SK-N-SH treated with all-trans-retinoic acid at 6 μM for 48 hours (cell line): ENCODE measurements at regions not wholly inside any gene's neighbourhood (a gene's known extent, or its start where the extent isn't known, plus 50 kb on each side); places are given as distances from the start of the nearest gene placed in this dataset.
"Not testable (repeated sequence)": the region's sequence is repeated elsewhere in the genome, so short reads cannot be mapped to it uniquely, and the experiment has no call there.

ENCODE experiments used
- ATAC-seq: fragments of 200-7000 bp; cut with Tn5 transposase; 3 replicates; pipeline ENCODE4 v1.9.1; 2020; ENCODE audit warnings: mild to moderate bottlenecking, moderate library complexity
- BACH2 ChIP-seq: fragments of 250-450 bp; sonication (Bioruptor Pico); IDR thresholded peaks from 2 replicates; pipeline ENCODE4 v1.9.0; 2021; ENCODE audit warnings: mild to moderate bottlenecking, borderline replicate concordance
- CREB5 ChIP-seq: fragments of 250-450 bp; sonication (Bioruptor Pico); IDR thresholded peaks from 2 replicates; pipeline ENCODE4 v1.5.1; 2020; ENCODE audit warnings: low read depth, mild to moderate bottlenecking, moderate library complexity
- CSDC2 ChIP-seq: fragments of 250-450 bp; sonication (Bioruptor Pico); IDR thresholded peaks from 2 replicates; pipeline ENCODE4 v1.5.0; 2020; ENCODE audit warnings: mild to moderate bottlenecking, moderate library complexity
- CSRNP3 ChIP-seq: fragments of 250-450 bp; sonication (Bioruptor Pico); IDR thresholded peaks from 2 replicates; pipeline ENCODE4 v1.5.1; 2021; ENCODE audit warnings: mild to moderate bottlenecking, moderate library complexity
- ESRRG ChIP-seq: fragments of 250-450 bp; sonication (Bioruptor Pico); IDR thresholded peaks from 2 replicates; pipeline ENCODE4 v1.6.1; 2021; ENCODE audit warnings: mild to moderate bottlenecking
- GLIS3 ChIP-seq: fragments of 250-450 bp; sonication (Bioruptor Pico); IDR thresholded peaks from 2 replicates; pipeline ENCODE4 v1.5.0; 2020; ENCODE audit warnings: mild to moderate bottlenecking, moderate library complexity
- ISL1 ChIP-seq: fragments of 250-450 bp; sonication (Bioruptor Pico); IDR thresholded peaks from 2 replicates; pipeline ENCODE4 v2.1.2; 2022; ENCODE audit warnings: mild to moderate bottlenecking, moderate library complexity
- OSR1 ChIP-seq: fragments of 250-450 bp; sonication (Bioruptor Pico); IDR thresholded peaks from 2 replicates; pipeline ENCODE4 v1.8.0; 2022; ENCODE audit warnings: moderate library complexity, mild to moderate bottlenecking, inconsistent platforms
- POU6F1 ChIP-seq: fragments of 250-450 bp; sonication (Bioruptor Pico); IDR thresholded peaks from 2 replicates; pipeline ENCODE4 v1.8.0; 2021; ENCODE audit warnings: low read depth, mild to moderate bottlenecking, moderate library complexity, borderline replicate concordance
- PPARA ChIP-seq: fragments of 250-450 bp; sonication (Bioruptor Pico); IDR thresholded peaks from 2 replicates; pipeline ENCODE4 v1.5.0; 2020; ENCODE audit warnings: mild to moderate bottlenecking, borderline replicate concordance
- RARB ChIP-seq: fragments of 250-450 bp; sonication (Bioruptor Pico); IDR thresholded peaks from 2 replicates; pipeline ENCODE4 v1.8.0; 2021; ENCODE audit warnings: mild to moderate bottlenecking, moderate library complexity
- SNAI2 ChIP-seq: fragments of 250-450 bp; sonication (Bioruptor Pico); IDR thresholded peaks from 2 replicates; pipeline ENCODE4 v1.5.0; 2020; ENCODE audit warnings: mild to moderate bottlenecking, moderate library complexity
- TCF4 ChIP-seq: fragments of 250-450 bp; sonication (Bioruptor Pico); IDR thresholded peaks from 2 replicates; pipeline ENCODE4 v1.8.0; 2021; ENCODE audit warnings: mild to moderate bottlenecking, moderate library complexity, borderline replicate concordance
- TOX ChIP-seq: fragments of 250-450 bp; sonication (Bioruptor Pico); IDR thresholded peaks from 2 replicates; pipeline ENCODE4 v1.8.0; 2021; ENCODE audit warnings: mild to moderate bottlenecking, moderate library complexity, borderline replicate concordance
- ZC3H10 ChIP-seq: fragments of 250-450 bp; sonication (Bioruptor Pico); IDR thresholded peaks from 2 replicates; pipeline ENCODE4 v1.5.1; 2021; ENCODE audit warnings: mild to moderate bottlenecking, moderate library complexity
- ZFP3 ChIP-seq: fragments of 250-450 bp; sonication (Bioruptor Pico); IDR thresholded peaks from 2 replicates; pipeline ENCODE4 v1.5.0; 2020; ENCODE audit warnings: mild to moderate bottlenecking, moderate library complexity
- ZNF565 ChIP-seq: fragments of 450-650 bp; formaldehyde crosslinking; conservative IDR thresholded peaks from 2 replicates; pipeline ENCODE4 v1.5.0; 2020; ENCODE audit warnings: low read depth, mild to moderate bottlenecking, moderate library complexity
- ZNF70 ChIP-seq: fragments of 450-650 bp; formaldehyde crosslinking; IDR thresholded peaks from 2 replicates; pipeline ENCODE4 v1.5.0; 2020; ENCODE audit warnings: mild to moderate bottlenecking, moderate library complexity
- TF ChIP-seq, protein P1 (sequence below): fragments of 250-450 bp; sonication (Bioruptor Pico); IDR thresholded peaks from 2 replicates; pipeline ENCODE4 v1.8.0; 2020; ENCODE audit warnings: mild to moderate bottlenecking, moderate library complexity, borderline replicate concordance
- TF ChIP-seq, protein P2 (sequence below): fragments of 250-450 bp; sonication (Bioruptor Pico); IDR thresholded peaks from 2 replicates; pipeline ENCODE4 v1.5.0; 2020; ENCODE audit warnings: mild to moderate bottlenecking, moderate library complexity

DNA sequence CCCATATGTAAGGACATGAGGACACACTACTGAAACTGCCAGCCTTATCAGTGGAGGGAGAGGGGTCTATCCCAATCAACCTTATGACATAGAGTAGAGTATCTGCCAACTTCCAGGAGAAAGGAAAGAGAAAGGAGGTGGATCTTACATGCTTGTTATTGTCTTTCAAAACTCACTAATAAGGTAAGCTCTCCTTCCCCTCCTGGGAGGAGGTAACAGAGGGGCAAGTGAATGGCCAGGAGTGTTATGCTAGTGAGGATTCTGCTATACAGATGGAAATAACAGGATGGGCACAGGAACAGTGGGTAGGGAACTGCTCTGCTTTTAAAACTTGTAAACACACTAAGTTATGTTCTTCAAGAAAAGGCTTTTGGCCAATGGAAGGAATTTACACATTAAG is 1020.1 kb downstream of the TDRD15 start:
- TF ChIP-seq GLIS3 (CRISPR knock-in tag) (no peak), TOX (no peak), ZFP3 (no peak), SNAI2 (CRISPR knock-in tag) (no peak), CREB5 (CRISPR knock-in tag) (no peak), TCF4 (CRISPR knock-in tag) (no peak), ZC3H10 (CRISPR knock-in tag) (no peak)
- TF ChIP-seq, protein P1, sequence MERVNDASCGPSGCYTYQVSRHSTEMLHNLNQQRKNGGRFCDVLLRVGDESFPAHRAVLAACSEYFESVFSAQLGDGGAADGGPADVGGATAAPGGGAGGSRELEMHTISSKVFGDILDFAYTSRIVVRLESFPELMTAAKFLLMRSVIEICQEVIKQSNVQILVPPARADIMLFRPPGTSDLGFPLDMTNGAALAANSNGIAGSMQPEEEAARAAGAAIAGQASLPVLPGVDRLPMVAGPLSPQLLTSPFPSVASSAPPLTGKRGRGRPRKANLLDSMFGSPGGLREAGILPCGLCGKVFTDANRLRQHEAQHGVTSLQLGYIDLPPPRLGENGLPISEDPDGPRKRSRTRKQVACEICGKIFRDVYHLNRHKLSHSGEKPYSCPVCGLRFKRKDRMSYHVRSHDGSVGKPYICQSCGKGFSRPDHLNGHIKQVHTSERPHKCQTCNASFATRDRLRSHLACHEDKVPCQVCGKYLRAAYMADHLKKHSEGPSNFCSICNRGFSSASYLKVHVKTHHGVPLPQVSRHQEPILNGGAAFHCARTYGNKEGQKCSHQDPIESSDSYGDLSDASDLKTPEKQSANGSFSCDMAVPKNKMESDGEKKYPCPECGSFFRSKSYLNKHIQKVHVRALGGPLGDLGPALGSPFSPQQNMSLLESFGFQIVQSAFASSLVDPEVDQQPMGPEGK: no peak
- TF ChIP-seq, all 23 proteins: peak for 0
- no peak for ATAC-seq

DNA sequence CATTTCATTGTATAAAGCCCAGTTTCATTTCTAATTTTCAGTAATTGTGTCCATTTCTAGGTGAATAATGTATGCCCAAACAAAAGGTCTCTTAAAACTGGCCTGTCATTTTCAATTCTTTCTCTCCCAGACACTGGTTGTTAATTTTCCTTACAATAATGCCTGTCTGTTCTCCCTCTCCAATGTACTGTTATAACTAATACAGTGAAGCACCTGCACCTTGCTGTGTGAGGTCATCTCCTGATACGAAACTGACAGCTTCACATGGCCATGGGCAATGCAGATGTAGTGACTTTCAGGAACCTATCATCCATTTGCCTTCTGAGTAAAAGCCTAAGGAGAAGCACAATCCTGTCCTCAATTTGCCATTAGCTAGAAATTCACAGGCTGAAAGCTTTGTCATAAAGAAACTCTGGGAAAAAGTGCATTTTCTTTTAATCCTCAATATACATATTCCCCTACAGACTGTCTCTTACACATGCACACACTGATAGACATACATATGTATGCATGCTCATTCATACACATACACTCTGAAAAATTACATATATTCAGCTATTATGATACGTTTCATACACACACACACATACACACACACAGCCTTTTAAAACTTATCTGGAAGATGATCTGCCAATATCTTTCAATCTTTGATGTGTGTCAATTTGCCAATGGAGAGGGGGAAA is 1030.3 kb downstream of the TDRD15 start:
- TF ChIP-seq TCF4 (CRISPR knock-in tag) (no peak), POU6F1 (no peak), ZC3H10 (CRISPR knock-in tag) (no peak), ZNF565 (CRISPR knock-in tag) (no peak), ISL1 (no peak), CSRNP3 (CRISPR knock-in tag) (no peak), SNAI2 (CRISPR knock-in tag) (no peak), RARB (no peak), ESRRG (CRISPR knock-in tag) (no peak), ZNF70 (CRISPR knock-in tag) (no peak), TOX (no peak), OSR1 (CRISPR knock-in tag) (no peak), ZFP3 (no peak), CREB5 (CRISPR knock-in tag) (no peak), BACH2 (CRISPR knock-in tag) (no peak), PPARA (CRISPR knock-in tag) (no peak), GLIS3 (CRISPR knock-in tag) (no peak), CSDC2 (CRISPR knock-in tag) (no peak)
- TF ChIP-seq, protein P1: no peak
- TF ChIP-seq, protein P2, sequence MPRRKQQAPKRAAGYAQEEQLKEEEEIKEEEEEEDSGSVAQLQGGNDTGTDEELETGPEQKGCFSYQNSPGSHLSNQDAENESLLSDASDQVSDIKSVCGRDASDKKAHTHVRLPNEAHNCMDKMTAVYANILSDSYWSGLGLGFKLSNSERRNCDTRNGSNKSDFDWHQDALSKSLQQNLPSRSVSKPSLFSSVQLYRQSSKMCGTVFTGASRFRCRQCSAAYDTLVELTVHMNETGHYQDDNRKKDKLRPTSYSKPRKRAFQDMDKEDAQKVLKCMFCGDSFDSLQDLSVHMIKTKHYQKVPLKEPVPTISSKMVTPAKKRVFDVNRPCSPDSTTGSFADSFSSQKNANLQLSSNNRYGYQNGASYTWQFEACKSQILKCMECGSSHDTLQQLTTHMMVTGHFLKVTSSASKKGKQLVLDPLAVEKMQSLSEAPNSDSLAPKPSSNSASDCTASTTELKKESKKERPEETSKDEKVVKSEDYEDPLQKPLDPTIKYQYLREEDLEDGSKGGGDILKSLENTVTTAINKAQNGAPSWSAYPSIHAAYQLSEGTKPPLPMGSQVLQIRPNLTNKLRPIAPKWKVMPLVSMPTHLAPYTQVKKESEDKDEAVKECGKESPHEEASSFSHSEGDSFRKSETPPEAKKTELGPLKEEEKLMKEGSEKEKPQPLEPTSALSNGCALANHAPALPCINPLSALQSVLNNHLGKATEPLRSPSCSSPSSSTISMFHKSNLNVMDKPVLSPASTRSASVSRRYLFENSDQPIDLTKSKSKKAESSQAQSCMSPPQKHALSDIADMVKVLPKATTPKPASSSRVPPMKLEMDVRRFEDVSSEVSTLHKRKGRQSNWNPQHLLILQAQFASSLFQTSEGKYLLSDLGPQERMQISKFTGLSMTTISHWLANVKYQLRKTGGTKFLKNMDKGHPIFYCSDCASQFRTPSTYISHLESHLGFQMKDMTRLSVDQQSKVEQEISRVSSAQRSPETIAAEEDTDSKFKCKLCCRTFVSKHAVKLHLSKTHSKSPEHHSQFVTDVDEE (CRISPR knock-in tag): no peak
- TF ChIP-seq, all 23 proteins: peak for 0
- ATAC-seq: no peak

GRCh38 chr2:22156661-22157060 is 1032.9 kb downstream of the TDRD15 start:
- ATAC-seq: not testable (repeated sequence)
